Activated CD4-positive, alpha-beta T cell treated with anti-CD3 and anti-CD28 coated beads, Interleukin-2, amount 50 U/mL, for 1 hour (primary cell): ENCODE measurements at regions not wholly inside any gene's neighbourhood (a gene's known extent, or its start where the extent isn't known, plus 50 kb on each side); places are given as distances from the start of the nearest gene placed in this dataset.
"Not testable (repeated sequence)": the region's sequence is repeated elsewhere in the genome, so short reads cannot be mapped to it uniquely, and the experiment has no call there.

Experiments used
- DNase-seq: peaks from one replicate; pipeline ENCODE4 v3.0.0-alpha.2; 2020

DNA sequence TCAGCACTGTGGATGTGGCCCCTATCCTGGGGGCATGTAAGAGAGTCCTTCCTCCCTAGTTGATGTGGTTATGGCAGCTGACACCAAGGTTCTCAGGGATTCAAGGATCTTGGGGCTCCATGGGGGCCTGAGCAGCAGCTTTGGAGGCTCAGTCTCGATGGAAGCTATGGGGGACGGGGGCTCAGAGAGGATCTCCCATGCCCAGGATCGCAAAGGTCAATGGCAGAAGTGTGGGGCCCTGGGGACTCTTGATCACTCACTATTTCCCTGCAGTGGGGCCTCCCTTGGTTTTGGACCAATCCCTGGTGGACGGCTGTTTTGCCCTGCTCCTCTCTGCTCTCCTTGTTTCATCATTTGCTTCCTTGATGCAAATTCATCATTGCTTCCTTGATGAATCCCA, 885.9 kb downstream of the CDH8 start:
- DNase-seq, result no peak

- DNase-seq, result no peak
These were observed 886.5 kb downstream of the CDH8 start for GRCh38 chr16:61149709-61150108.

- DNase-seq, result no peak
These were observed 887.3 kb downstream of the CDH8 start for GRCh38 chr16:61148930-61149329.

- no peak for DNase-seq
These were observed 889.8 kb downstream of the CDH8 start for GRCh38 chr16:61146429-61146828.

DNA sequence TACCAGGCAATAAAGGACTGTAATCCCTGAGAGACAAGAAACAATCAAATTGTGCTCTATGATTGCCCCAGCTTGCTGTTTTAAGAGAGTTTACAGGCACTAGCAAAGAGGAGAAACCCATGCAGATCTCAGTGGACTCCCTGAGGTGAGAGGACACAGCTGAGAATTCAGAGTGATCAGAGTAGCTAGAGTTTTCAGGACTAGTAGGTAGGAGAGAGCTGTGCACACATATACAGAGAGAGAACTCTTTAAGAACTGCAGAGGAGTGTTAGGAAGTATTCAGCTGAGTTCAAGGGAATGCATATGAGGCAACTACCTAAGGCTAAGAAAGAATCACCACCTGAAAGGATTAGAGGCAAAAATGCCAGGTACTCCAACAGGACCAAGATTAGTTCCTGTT, 904.8 kb downstream of the CDH8 start:
- no peak for DNase-seq

DNA sequence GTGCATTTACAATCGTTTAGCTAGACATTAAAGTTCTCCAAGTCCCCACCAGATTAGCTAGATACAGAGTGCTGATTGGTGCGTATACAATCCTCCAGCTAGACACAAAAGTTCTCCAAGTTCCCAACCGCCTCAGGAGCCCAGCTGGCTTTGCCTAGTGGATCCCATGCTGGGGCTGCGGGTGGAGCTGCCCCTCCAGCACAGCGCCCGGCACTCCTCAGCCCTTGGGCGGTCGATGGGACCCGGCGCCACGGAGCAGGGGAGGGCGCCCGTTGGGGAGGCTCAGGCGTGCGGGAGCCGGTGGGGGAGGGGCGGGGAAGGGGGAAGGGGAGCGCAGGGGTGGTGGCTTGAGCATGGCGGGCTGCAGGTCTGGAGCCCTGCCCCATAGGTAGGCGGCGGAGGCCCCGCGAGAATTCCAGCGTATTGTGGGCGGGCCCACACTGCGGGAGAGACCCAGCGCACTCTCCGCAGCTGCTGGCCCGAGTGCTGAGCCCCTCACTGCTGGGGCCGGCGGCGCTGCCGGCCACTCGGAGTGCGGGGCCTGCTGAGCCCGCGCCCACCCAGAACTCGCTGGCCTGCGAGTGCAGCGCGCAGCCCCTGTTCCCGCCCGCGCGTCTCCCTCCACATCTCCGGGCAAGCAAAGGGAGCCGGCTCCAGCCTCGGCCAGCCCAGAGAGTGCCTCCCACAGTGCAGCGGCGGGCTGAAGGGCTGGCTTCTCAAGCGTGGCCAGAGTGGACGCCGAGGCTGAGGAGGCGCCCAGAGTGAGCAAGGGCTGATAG, 907.5 kb downstream of the CDH8 start:
- no peak for DNase-seq

DNA sequence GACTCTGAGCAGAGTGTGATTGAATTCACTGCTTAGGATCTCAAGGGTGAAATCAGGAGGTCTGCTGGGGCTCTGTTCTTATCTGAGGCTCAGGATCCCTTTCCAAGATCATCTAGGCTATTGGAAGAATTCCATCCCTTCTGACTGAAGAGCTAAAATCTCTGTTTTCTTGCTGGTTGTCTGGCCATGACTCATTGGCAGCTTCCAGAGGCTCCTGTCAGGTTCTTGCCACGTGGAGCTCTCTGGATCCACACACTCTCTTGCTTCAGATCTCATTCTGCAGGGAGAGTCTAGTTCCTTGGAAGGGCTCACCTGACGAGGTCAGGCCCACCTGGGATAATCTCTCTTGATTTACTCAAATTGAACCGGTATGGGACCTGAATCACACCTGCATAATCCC, 930.7 kb downstream of the CDH8 start:
- DNase-seq, result no peak

- no peak for DNase-seq
These were observed 937.7 kb downstream of the CDH8 start for GRCh38 chr16:61098505-61098904.

DNA sequence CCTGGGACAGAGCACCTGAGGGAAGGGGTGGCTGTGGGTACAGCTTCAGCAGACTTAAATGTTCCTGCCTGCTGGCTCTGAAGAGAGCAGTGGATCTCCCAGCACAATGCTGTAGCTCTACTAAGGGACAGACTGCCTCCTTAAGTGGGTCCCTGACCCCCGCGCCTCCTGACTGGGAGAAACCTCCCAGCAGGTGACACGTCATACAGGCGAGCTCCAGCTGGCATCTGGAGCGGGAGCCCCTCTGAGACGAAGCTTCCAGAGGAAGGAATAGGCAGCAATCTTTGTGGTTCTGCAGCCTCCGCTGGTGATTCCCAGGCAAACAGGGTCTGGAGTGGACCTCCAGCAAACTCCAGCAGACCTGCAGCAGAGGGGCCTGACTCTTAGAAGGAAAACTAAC, 944.9 kb downstream of the CDH8 start:
- not testable (repeated sequence) for DNase-seq

- DNase-seq, result no peak
These were observed 952.5 kb downstream of the CDH8 start for GRCh38 chr16:61083711-61084110.

GRCh38 chr16:61074324-61074723, 961.9 kb downstream of the CDH8 start:
- DNase-seq, result no peak

DNA sequence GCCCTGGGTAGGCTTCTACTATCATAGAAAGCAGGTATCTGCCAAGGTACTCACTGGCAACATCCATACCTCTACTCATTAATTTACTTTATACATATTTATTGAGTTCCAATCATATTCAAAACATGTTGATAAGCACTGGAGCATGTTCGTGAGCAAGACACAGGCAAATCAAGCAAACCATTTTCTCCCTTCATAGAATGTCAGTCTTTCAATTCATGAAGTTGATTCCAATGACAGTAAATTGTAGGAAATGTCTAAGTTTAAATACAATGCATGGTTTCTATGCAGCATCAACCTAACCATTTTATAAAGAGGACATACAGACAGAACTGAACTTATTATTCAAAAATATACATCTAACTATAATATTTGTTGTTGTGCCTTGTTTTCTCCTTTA, 978.6 kb downstream of the CDH8 start:
- DNase-seq, result no peak

- no peak for DNase-seq
These were observed 985.7 kb downstream of the CDH8 start for GRCh38 chr16:61050547-61050946.

DNA sequence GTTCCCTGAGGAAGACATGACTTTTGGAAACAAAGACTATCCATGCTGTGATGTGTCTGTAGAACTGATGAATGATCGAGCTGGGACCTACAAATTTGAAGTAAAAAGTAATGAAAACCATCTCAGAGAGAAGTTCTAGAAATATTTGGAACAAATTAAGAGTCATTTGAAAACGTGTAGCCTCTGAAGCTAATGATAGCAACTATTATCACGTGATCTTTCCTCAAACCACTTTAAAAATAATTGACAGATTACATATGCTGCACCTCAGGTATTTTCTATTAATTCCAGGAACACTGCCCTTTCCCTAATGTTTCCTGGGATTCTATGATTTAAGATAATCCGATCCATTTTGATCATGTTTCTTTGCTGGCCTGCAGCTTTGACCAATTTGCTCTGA, 990.3 kb downstream of the CDH8 start:
- no peak for DNase-seq

DNA sequence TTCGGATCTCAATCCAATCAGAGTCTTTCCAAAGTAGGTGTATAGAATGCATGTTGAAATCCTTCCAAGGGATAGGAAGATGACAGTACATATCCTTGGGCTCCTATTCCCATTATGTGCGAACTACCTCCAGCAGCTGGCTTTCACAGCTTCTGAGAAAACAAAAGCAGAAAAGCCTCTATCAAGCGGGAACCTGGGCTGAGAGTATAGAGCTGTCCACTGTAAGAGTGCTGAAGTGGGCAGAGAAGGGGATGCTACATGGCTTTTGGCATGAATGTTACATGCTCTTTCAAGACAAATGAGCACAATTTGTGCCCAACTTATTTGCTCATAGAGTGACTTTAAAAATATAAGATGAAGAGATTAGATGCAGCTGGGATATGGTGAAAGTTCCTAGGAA, 993.5 kb downstream of the CDH8 start:
- no peak for DNase-seq

GRCh38 chr16:61030616-61031015, 1005.6 kb downstream of the CDH8 start:
- DNase-seq, result no peak

DNA sequence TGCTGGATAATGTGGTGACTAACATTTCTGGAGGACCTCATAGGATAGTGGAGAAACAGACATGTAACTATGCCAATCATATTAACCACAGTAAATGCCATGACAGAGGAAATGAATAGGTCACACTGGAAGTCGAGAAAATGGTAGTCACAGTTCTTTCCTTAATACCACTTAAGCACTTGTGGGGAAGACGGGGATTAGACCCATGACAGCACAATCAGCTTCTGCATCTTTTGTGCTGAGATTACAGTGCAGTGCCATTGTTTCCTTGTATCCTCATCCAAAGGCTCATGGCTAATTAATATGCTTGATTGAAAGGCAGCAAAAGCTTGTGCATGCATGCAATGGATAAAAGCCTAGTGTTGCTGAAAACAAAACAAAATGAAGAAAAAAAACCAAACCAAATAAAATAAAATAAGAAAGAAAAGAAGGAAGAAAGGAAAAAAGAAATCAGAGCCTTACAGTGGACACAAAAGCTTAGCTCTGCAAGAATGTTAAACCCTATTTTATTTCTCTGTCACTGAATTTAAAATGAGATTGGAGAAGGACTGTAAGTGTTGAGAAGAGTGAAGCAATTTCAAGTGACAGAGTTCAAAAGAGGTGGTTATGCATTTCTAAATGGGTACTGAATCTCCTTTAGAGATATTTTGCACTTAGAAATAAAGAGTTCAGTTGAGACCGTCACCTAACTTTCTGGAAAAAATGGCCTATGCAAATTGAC, 1011.9 kb downstream of the CDH8 start:
- no peak for DNase-seq

- no peak for DNase-seq
These were observed 1021.4 kb downstream of the CDH8 start for GRCh38 chr16:61014869-61015268.

- DNase-seq, result no peak
These were observed 1028.5 kb downstream of the CDH8 start for GRCh38 chr16:61007694-61008093.

DNA sequence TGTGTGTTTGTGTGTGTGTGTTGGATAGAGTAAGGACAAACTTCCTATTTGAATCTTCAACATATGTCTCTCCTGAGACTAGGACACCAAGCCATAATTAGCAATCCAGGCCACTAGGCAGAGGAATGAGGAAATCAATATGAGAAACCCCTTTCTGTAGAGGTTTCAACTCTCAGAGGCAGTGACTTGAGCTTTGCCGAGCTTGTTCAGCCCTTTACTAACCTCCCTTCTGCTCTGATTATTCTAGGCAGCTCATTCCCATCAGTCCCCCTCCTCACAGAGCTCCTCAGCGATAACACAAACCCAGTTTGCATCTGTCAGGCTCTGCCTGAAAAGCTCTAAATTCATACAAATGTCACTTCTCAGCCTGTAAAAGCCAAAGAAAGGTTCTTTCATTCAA, 1030.3 kb downstream of the CDH8 start:
- DNase-seq, result no peak

GRCh38 chr16:61002479-61003204, 1033.6 kb downstream of the CDH8 start:
- no peak for DNase-seq

DNA sequence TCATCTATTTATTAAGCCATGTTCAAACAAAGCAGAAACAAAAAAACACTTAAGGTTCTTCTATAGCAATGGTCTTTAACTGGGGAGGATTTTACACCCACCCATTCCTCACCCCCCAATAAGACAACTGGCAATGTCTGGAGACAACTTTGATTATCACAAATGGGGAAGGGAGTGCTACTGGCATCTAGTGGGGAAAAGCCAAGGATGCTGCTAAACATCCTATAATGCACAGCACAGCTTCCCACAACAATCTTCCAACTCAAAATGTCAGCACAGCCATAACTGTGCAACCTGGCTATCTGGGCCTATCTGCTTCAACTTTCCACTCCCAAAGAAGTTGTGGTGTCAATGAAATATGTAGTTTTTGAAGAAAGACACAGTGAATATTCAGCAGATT, 1044.4 kb downstream of the CDH8 start:
- DNase-seq, result no peak

GRCh38 chr16:60989592-60989991, 1046.6 kb downstream of the CDH8 start:
- DNase-seq, result no peak

- no peak for DNase-seq
These were observed 1057.1 kb downstream of the CDH8 start for GRCh38 chr16:60979119-60979518.
